Trophoblast cell (in vitro differentiated cells and primary cell): ENCODE measurements at regions not wholly inside any gene's neighbourhood (a gene's known extent, or its start where the extent isn't known, plus 50 kb on each side); places are given as distances from the start of the nearest gene placed in this dataset.
A peak's percentile ranks its signal among the peaks of the same experiment; 100 is the strongest.

Experiments used
- DNase-seq, 2 donors: peaks; one replicate each; pipeline ENCODE4 v3.0.0-alpha.2; 2016
- H2AFZ ChIP-seq: 2 replicates; pipeline ENCODE4 v1.6.1; 2013; ENCODE audit warnings: low read length, moderate library complexity, mild to moderate bottlenecking; ENCODE audit not compliant: insufficient read depth, poor library complexity
- H2AK5ac ChIP-seq: 2 replicates; pipeline ENCODE4 v1.6.1; 2013; ENCODE audit warnings: mild to moderate bottlenecking, low read length
- H2BK120ac ChIP-seq: 2 replicates; pipeline ENCODE4 v1.6.1; 2013; ENCODE audit warnings: low read length, mild to moderate bottlenecking, moderate library complexity; ENCODE audit not compliant: insufficient read depth, poor library complexity
- H2BK12ac ChIP-seq: 2 replicates; pipeline ENCODE4 v1.6.1; 2013; ENCODE audit warnings: mild to moderate bottlenecking, low read length, moderate library complexity
- H2BK5ac ChIP-seq: 2 replicates; pipeline ENCODE4 v1.6.1; 2013; ENCODE audit warnings: low read length, low read depth, moderate library complexity, mild to moderate bottlenecking; ENCODE audit not compliant: poor library complexity
- H3K14ac ChIP-seq: 2 replicates; pipeline ENCODE4 v1.6.1; 2013; ENCODE audit warnings: mild to moderate bottlenecking, low read length
- H3K18ac ChIP-seq: 2 replicates; pipeline ENCODE4 v1.6.1; 2013; ENCODE audit warnings: mild to moderate bottlenecking, low read length
- H3K23ac ChIP-seq: 2 replicates; pipeline ENCODE4 v1.6.1; 2013; ENCODE audit warnings: low read length
- H3K27ac ChIP-seq: 2 replicates; pipeline ENCODE4 v1.5.1; 2013; ENCODE audit warnings: low read depth, mild to moderate bottlenecking, inconsistent platforms, low read length, moderate library complexity
- H3K27me3 ChIP-seq: 2 replicates; pipeline ENCODE4 v1.6.1; 2013; ENCODE audit warnings: inconsistent platforms, mild to moderate bottlenecking, low read length, moderate library complexity; ENCODE audit not compliant: insufficient read depth
- H3K36me3 ChIP-seq, 2 experiments: 1 replicate in 1 of 2; 2 replicates in 1 of 2; pipeline ENCODE4 v1.6.1; 2013; ENCODE audit warnings: low read length in 2 of 2, mild to moderate bottlenecking in 2 of 2, moderate library complexity in 1 of 2; ENCODE audit not compliant: insufficient read depth in 2 of 2, control insufficient read depth in 1 of 2
- H3K4ac ChIP-seq: 2 replicates; pipeline ENCODE4 v1.6.1; 2013; ENCODE audit warnings: low read depth, mild to moderate bottlenecking, low read length, moderate library complexity
- H3K4me1 ChIP-seq, 2 experiments: 1 replicate in 1 of 2; 2 replicates in 1 of 2; pipeline ENCODE4 v1.6.1; 2013; ENCODE audit warnings: low read length in 2 of 2, mild to moderate bottlenecking in 2 of 2, moderate library complexity in 1 of 2; ENCODE audit not compliant: insufficient read depth in 2 of 2, control insufficient read depth in 1 of 2
- H3K4me2 ChIP-seq: 2 replicates; pipeline ENCODE4 v1.6.1; 2013; ENCODE audit warnings: inconsistent platforms, mild to moderate bottlenecking, low read length, moderate library complexity
- H3K4me3 ChIP-seq: 2 replicates; pipeline ENCODE4 v1.5.1; 2013; ENCODE audit warnings: mild to moderate bottlenecking, low read depth, low read length, inconsistent platforms
- H3K79me1 ChIP-seq: one replicate; pipeline ENCODE4 v1.6.1; 2013; ENCODE audit warnings: low read length
- H3K79me2 ChIP-seq: 2 replicates; pipeline ENCODE4 v1.6.1; 2013; ENCODE audit warnings: low read length, mild to moderate bottlenecking; ENCODE audit not compliant: control insufficient read depth, insufficient read depth, poor library complexity
- H3K9ac ChIP-seq: 2 replicates; pipeline ENCODE4 v1.6.1; 2013; ENCODE audit warnings: mild to moderate bottlenecking, low read length
- H3K9me3 ChIP-seq: 2 replicates; pipeline ENCODE4 v1.6.1; 2013; ENCODE audit warnings: low read depth, mild to moderate bottlenecking, control low read depth, inconsistent platforms, low read length; ENCODE audit not compliant: insufficient read depth
- H4K12ac ChIP-seq: 2 replicates; pipeline ENCODE4 v1.6.1; 2013; ENCODE audit warnings: low read depth, mild to moderate bottlenecking, low read length, moderate library complexity
- H4K8ac ChIP-seq: 2 replicates; pipeline ENCODE4 v1.6.1; 2013; ENCODE audit warnings: low read depth, mild to moderate bottlenecking, low read length, moderate library complexity
- H4K91ac ChIP-seq: one replicate; pipeline ENCODE4 v1.6.1; 2013; ENCODE audit warnings: low read depth, mild to moderate bottlenecking, low read length, moderate library complexity
- WGBS: extraction: QIAGEN DNeasy Blood & Tissue Kit; methylation state at CpG from one replicate; pipeline ENCODE4 v1.1.7; 2013; ENCODE audit warnings: missing lambda C conversion rate; ENCODE audit not compliant: insufficient read length, insufficient coverage; ENCODE audit errors: extremely low coverage; 5-methylcytosine and 5-hydroxymethylcytosine counted together

GRCh38 chr17:63120406-63120805 lies 154.4 kb downstream of the TANC2 start:
- H3K79me2 ChIP-seq, result no peaks in the 10 kb centered on the region
- peak; percentile 92 to 96 for DNase-seq
- no CpG with 5 or more reads among the region's 2 CpGs for WGBS

GRCh38 chr17:63124536-63124935 lies 158.5 kb downstream of the TANC2 start:
- no peak overlapping the region for H4K8ac ChIP-seq

More at GRCh38 chr17:63120406-63120805, 154.4 kb downstream of the TANC2 start:
- Histone ChIP-seq H3K79me1 (no peaks in the 10 kb centered on the region), H3K9ac (no peak overlapping the region), H3K4me2 (no peak overlapping the region), H4K91ac (no peak overlapping the region), H2BK12ac (no peak overlapping the region), H3K27me3 (no peaks in the 10 kb centered on the region), H3K23ac (no peak overlapping the region), H4K8ac (no peak overlapping the region), H3K4ac (no peak overlapping the region), H2BK120ac (no peak overlapping the region), H3K36me3 (peaks cover 4 to 6% of the 10 kb centered on the region in 2 experiments), H2AFZ (no peak overlapping the region), H3K14ac (no peak overlapping the region), H4K12ac (no peak overlapping the region), H2BK5ac (no peak overlapping the region), H3K27ac (no peak overlapping the region), H3K9me3 (no peaks in the 10 kb centered on the region), H3K4me3 (no peak overlapping the region), H3K4me1 (peaks cover 2 to 3% of the 10 kb centered on the region in 2 experiments), H2AK5ac (no peak overlapping the region), H3K18ac (no peak overlapping the region)

GRCh38 chr17:63124958-63125357 lies 158.9 kb downstream of the TANC2 start:
- H2BK12ac ChIP-seq, result no peak overlapping the region
- no CpG with 5 or more reads among the region's 3 CpGs for WGBS
- H3K14ac ChIP-seq, result no peak overlapping the region
- no peak overlapping the region for H3K23ac ChIP-seq
- H2AK5ac ChIP-seq, result no peak overlapping the region
- no peak overlapping the region for H3K27ac ChIP-seq
- H3K18ac ChIP-seq, result no peak overlapping the region
- H3K36me3 ChIP-seq, result peaks cover 0 to 6% of the 10 kb centered on the region in 2 experiments
- H3K4me3 ChIP-seq, result no peak overlapping the region
- H3K4me1 ChIP-seq, result peaks cover 2 to 3% of the 10 kb centered on the region in 2 experiments
- DNase-seq, result peak in 1 of 2 donors; percentile 53
- H4K8ac ChIP-seq, result no peak overlapping the region
- H3K27me3 ChIP-seq, result no peaks in the 10 kb centered on the region
- H3K9me3 ChIP-seq, result no peaks in the 10 kb centered on the region
- H2BK120ac ChIP-seq, result no peak overlapping the region
- no peaks in the 10 kb centered on the region for H3K79me2 ChIP-seq
- no peak overlapping the region for H4K12ac ChIP-seq
- no peaks in the 10 kb centered on the region for H3K79me1 ChIP-seq
- H4K91ac ChIP-seq, result no peak overlapping the region
- no peak overlapping the region for H2BK5ac ChIP-seq
- H3K9ac ChIP-seq, result no peak overlapping the region
- H3K4me2 ChIP-seq, result no peak overlapping the region
- H3K4ac ChIP-seq, result no peak overlapping the region
- no peak overlapping the region for H2AFZ ChIP-seq

More at GRCh38 chr17:63124536-63124935, 158.5 kb downstream of the TANC2 start:
- Histone ChIP-seq H3K4ac (no peak overlapping the region), H2BK5ac (no peak overlapping the region), H3K4me3 (no peak overlapping the region), H3K18ac (no peak overlapping the region), H2BK120ac (no peak overlapping the region), H3K9ac (no peak overlapping the region), H2BK12ac (no peak overlapping the region), H2AK5ac (no peak overlapping the region), H3K27me3 (no peaks in the 10 kb centered on the region), H3K27ac (no peak overlapping the region), H3K14ac (no peak overlapping the region), H3K79me1 (no peaks in the 10 kb centered on the region), H3K36me3 (peaks cover 3 to 6% of the 10 kb centered on the region in 2 experiments), H3K4me1 (peaks cover 2 to 3% of the 10 kb centered on the region in 2 experiments), H2AFZ (no peak overlapping the region), H3K23ac (no peak overlapping the region), H3K79me2 (no peaks in the 10 kb centered on the region), H4K12ac (no peak overlapping the region), H4K91ac (no peak overlapping the region), H3K4me2 (no peak overlapping the region), H3K9me3 (no peaks in the 10 kb centered on the region)
- DNase-seq, result no peak
- WGBS, result no CpG with 5 or more reads among the region's 7 CpGs

GRCh38 chr17:63125987-63126386 lies 160.0 kb downstream of the TANC2 start:
- no peak overlapping the region for H3K14ac ChIP-seq
- no CpG with 5 or more reads among the region's 3 CpGs for WGBS
- no peak overlapping the region for H3K4me3 ChIP-seq
- no peaks in the 10 kb centered on the region for H3K27me3 ChIP-seq
- no peak overlapping the region for H3K18ac ChIP-seq
- no peak overlapping the region for H2BK5ac ChIP-seq
- H4K12ac ChIP-seq, result no peak overlapping the region
- H3K4ac ChIP-seq, result no peak overlapping the region
- no peak overlapping the region for H2AK5ac ChIP-seq
- no peak overlapping the region for H4K8ac ChIP-seq
- H3K9ac ChIP-seq, result no peak overlapping the region
- H2AFZ ChIP-seq, result no peak overlapping the region
- H3K79me2 ChIP-seq, result no peaks in the 10 kb centered on the region
- H3K4me2 ChIP-seq, result no peak overlapping the region
- H3K23ac ChIP-seq, result no peak overlapping the region
- H3K9me3 ChIP-seq, result no peaks in the 10 kb centered on the region
- no peak overlapping the region for H2BK12ac ChIP-seq
- peaks cover 0 to 9% of the 10 kb centered on the region in 2 experiments for H3K36me3 ChIP-seq
- H2BK120ac ChIP-seq, result no peak overlapping the region
- no peak for DNase-seq
- no peak overlapping the region for H3K27ac ChIP-seq
- no peaks in the 10 kb centered on the region for H3K79me1 ChIP-seq
- H4K91ac ChIP-seq, result no peak overlapping the region
- no peaks in the 10 kb centered on the region for H3K4me1 ChIP-seq
